Peyer's patch (tissue), 4 donors: ENCODE measurements at regions not wholly inside any gene's neighbourhood (a gene's known extent, or its start where the extent isn't known, plus 50 kb on each side); places are given as distances from the start of the nearest gene placed in this dataset.

ENCODE experiments used
- CTCF ChIP-seq, 6 experiments: fragments of 450-650 bp in 4 of 6; fragments of 200-600 bp in 2 of 6; sonication (generic) in 1 of 6; IDR thresholded peaks; one replicate each; pipeline ENCODE4 v1.5.1; 2017 to 2019; ENCODE audit warnings: antibody characterized with exemption in 6 of 6, mild to moderate bottlenecking in 3 of 6, moderate library complexity in 1 of 6
- POLR2A ChIP-seq, 2 donors: fragments of 450-650 bp; IDR thresholded peaks; one replicate each; pipeline ENCODE4 v1.5.1; 2017; ENCODE audit warnings: antibody characterized with exemption in 2 of 2, mild to moderate bottlenecking in 2 of 2, moderate library complexity in 2 of 2

GRCh38 chr13:81480634-81481033 is 1139.7 kb upstream of the SPRY2 start:
- no peak for TF ChIP-seq POLR2A (IDR thresholded peaks at IDR 0.05)
- TF ChIP-seq CTCF (IDR thresholded peaks at IDR 0.05): peak in 3 of 6 experiments; percentile 20 to 48 (median 43)
